HS-5 (cell line): ENCODE measurements at regions not wholly inside any gene's neighbourhood (a gene's known extent, or its start where the extent isn't known, plus 50 kb on each side); places are given as distances from the start of the nearest gene placed in this dataset.
"Not testable (repeated sequence)": the region's sequence is repeated elsewhere in the genome, so short reads cannot be mapped to it uniquely, and the experiment has no call there.

Experiments used
- DNase-seq: peaks from one replicate; pipeline ENCODE4 v3.0.0-alpha.2; 2012; ENCODE audit warnings: low read depth

GRCh38 chr9:129457325-129457779 is 163.5 kb downstream of the C9orf50 start:
- no peak for DNase-seq

GRCh38 chr9:129456549-129457324 is 164.2 kb downstream of the C9orf50 start:
- no peak for DNase-seq

- DNase-seq = no peak
These were observed 165.5 kb downstream of the C9orf50 start for GRCh38 chr9:129455151-129455995.

- DNase-seq = no peak
These were observed 166.3 kb downstream of the C9orf50 start for GRCh38 chr9:129454467-129455067.

- DNase-seq = no peak
These were observed 167.2 kb downstream of the C9orf50 start for GRCh38 chr9:129453734-129454133.

- DNase-seq = no peak
These were observed 169.2 kb downstream of the C9orf50 start for GRCh38 chr9:129451669-129452068.

GRCh38 chr9:129451089-129451656 is 169.7 kb downstream of the C9orf50 start:
- no peak for DNase-seq

- no peak for DNase-seq
These were observed 171.8 kb downstream of the C9orf50 start for GRCh38 chr9:129449066-129449465.

- DNase-seq = no peak
These were observed 173.9 kb downstream of the C9orf50 start for GRCh38 chr9:129446828-129447550.

GRCh38 chr9:129445794-129446306 is 175.1 kb downstream of the C9orf50 start:
- no peak for DNase-seq

GRCh38 chr9:129443515-129444164 is 177.3 kb downstream of the C9orf50 start:
- DNase-seq = not testable (repeated sequence)

- no peak for DNase-seq
These were observed 177.9 kb downstream of the C9orf50 start for GRCh38 chr9:129442803-129443511.

GRCh38 chr9:129441852-129442251 is 179.0 kb downstream of the C9orf50 start:
- DNase-seq = no peak

GRCh38 chr9:129440435-129441186 is 180.3 kb downstream of the C9orf50 start:
- DNase-seq = no peak

GRCh38 chr9:129439242-129439641 is 181.7 kb downstream of the C9orf50 start:
- DNase-seq = no peak

GRCh38 chr9:129437626-129438323 is 183.1 kb downstream of the C9orf50 start:
- DNase-seq = no peak

GRCh38 chr9:129436751-129437625 is 183.9 kb downstream of the C9orf50 start:
- no peak for DNase-seq
